GM13977 (cell line): ENCODE measurements at regions not wholly inside any gene's neighbourhood (a gene's known extent, or its start where the extent isn't known, plus 50 kb on each side); places are given as distances from the start of the nearest gene placed in this dataset.

Experiments used
- DNase-seq: peaks from one replicate; pipeline ENCODE4 v3.0.0; 2012; ENCODE audit warnings: low spot score
- CTCF ChIP-seq: IDR thresholded peaks from 2 replicates; pipeline ENCODE4 v1.5.1; 2012; ENCODE audit warnings: mild to moderate bottlenecking, control low read depth; ENCODE audit not compliant: insufficient read depth; ENCODE audit errors: extremely low read depth, missing control alignments
- in situ Hi-C: fragments of 300-500 bp; cut with MboI; formaldehyde crosslinking; loops from one replicate; pipeline ENCODE4 v1.12.0; 2022; ENCODE audit warnings: low sequenced_read_pairs, low pct_unique_long_range_greater_than_20kb, mixed read lengths, inconsistent platforms; ENCODE audit not compliant: unreplicated experiment

DNA sequence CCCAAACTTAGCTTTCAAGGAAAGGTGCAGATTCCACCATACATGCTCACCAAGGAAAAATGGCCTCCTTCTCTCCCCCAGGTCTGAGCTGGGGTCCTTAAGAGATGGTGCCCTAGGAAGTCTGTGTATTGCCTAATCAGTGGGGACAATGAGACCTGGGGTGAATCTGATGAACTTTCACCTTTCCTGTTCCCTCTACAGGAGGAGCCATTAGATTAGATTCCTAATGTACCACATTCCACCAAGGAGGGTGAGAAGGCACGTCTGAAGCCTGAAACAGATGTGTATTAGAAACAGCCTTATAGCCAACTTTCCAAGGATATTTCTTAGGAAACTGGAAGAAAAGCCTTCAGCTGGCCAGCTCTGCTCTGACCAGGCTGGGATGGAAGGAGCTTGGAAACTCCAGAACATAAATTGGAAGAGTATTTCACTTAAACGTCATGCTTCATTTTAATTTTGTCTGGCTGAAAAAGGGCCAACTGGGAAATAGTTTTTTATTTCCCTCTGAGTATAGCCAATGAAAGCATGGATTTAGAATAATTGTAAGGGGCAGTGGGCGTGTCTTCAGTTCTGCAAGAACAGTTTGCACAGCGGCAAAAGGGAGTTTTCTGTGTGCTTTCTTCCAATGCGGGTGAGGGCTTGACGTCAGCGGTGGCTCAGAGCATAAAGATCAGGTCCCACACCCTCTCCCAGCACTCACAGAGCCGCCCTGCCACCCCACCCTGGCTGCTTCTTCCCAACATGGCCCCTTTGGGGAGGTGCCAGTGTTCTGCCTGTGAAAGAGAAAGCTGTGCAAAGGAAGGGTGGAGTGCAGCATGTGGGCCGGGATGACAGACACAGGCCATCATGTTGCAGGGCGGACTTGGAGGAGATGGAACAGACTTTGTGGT is 210.9 kb downstream of the ESM1 start:
- in situ Hi-C loops = no loop called here
- TF ChIP-seq CTCF = no peak
- no peak for DNase-seq

GRCh38 chr5:54772684-54773083 is 212.7 kb downstream of the ESM1 start:
- in situ Hi-C loops = no loop called here
- TF ChIP-seq CTCF = no peak
- DNase-seq = no peak

GRCh38 chr5:54772231-54772630 is 213.2 kb downstream of the ESM1 start:
- no peak for TF ChIP-seq CTCF
- DNase-seq = no peak
- in situ Hi-C loops = no loop called here

DNA sequence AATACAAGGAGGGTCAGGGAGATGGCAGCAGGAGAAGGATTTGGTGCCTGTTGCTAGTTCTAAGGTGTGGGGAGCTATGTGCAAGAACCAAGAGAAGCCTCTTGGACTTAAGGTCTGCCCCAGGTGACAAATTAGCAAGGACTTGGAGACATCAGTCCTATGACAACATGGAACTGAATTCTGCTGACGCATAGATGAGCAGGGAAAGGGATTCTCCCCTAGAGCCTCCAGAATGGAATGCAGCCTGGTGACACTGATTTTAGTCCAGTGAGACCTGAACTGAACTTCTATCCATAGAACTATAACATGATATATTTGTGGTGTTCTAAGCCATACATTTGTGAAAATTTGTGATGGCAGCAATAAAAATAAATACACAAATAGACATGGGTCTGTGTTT is 215.6 kb downstream of the ESM1 start:
- in situ Hi-C loops = no loop called here
- DNase-seq = no peak
- TF ChIP-seq CTCF = no peak

- DNase-seq = no peak
- no peak for TF ChIP-seq CTCF
- in situ Hi-C loops = no loop called here
These were observed 216.3 kb downstream of the ESM1 start for GRCh38 chr5:54769072-54769471.

GRCh38 chr5:54766748-54767147 is 218.6 kb downstream of the ESM1 start:
- DNase-seq = no peak

More at GRCh38 chr5:54766748-54767147, 218.6 kb downstream of the ESM1 start:
- TF ChIP-seq CTCF = no peak
- in situ Hi-C loops = no loop called here
